ENCODE measurements at regions not wholly inside any gene's neighbourhood (a gene's known extent, or its start where the extent isn't known, plus 50 kb on each side); places are given as distances from the start of the nearest gene placed in this dataset.

DNA sequence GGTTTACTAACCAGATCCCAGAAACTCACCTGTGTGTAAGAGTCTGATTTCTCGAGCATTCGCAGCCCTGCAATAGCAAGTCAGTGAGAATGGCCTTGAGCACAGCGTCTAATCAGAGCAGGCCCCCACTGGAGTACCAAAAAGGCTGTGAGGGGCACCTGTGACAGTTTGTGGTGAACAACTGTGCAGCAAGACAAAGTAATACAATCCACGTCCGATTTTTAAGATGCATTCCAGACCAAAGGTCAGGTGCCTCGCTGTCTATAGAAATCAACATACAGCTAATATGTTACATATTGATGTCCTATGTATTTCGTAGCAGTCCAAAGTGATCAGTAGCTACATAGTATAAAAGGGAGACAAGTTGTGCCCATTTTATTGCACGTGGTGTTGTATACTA, 55.7 kb upstream of the BOD1 start:
- POLR2A ChIA-PET: no interaction called here
- TF ChIP-seq, protein P1, sequence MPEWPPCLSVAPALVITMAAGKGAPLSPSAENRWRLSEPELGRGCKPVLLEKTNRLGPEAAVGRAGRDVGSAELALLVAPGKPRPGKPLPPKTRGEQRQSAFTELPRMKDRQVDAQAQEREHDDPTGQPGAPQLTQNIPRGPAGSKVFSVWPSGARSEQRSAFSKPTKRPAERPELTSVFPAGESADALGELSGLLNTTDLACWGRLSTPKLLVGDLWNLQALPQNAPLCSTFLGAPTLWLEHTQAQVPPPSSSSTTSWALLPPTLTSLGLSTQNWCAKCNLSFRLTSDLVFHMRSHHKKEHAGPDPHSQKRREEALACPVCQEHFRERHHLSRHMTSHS (tag by site-specific recombination; IDR thresholded peaks at IDR 0.05): no peak
- no peak for TF ChIP-seq ZNF514 (tag by site-specific recombination; IDR thresholded peaks at IDR 0.05)
- TF ChIP-seq ZNF624 (tag by site-specific recombination; IDR thresholded peaks at IDR 0.05): no peak
- TF ChIP-seq OVOL3 (tag by site-specific recombination; IDR thresholded peaks at IDR 0.05): no peak
- TF ChIP-seq, protein P2, sequence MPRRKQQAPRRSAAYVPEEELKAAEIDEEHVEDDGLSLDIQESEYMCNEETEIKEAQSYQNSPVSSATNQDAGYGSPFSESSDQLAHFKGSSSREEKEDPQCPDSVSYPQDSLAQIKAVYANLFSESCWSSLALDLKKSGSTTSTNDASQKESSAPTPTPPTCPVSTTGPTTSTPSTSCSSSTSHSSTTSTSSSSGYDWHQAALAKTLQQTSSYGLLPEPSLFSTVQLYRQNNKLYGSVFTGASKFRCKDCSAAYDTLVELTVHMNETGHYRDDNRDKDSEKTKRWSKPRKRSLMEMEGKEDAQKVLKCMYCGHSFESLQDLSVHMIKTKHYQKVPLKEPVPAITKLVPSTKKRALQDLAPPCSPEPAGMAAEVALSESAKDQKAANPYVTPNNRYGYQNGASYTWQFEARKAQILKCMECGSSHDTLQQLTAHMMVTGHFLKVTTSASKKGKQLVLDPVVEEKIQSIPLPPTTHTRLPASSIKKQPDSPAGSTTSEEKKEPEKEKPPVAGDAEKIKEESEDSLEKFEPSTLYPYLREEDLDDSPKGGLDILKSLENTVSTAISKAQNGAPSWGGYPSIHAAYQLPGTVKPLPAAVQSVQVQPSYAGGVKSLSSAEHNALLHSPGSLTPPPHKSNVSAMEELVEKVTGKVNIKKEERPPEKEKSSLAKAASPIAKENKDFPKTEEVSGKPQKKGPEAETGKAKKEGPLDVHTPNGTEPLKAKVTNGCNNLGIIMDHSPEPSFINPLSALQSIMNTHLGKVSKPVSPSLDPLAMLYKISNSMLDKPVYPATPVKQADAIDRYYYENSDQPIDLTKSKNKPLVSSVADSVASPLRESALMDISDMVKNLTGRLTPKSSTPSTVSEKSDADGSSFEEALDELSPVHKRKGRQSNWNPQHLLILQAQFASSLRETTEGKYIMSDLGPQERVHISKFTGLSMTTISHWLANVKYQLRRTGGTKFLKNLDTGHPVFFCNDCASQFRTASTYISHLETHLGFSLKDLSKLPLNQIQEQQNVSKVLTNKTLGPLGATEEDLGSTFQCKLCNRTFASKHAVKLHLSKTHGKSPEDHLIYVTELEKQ (tag by site-specific recombination; IDR thresholded peaks at IDR 0.05; ENCODE audit: borderline replicate concordance): no peak
- TF ChIP-seq ZNF24 (tag by site-specific recombination; IDR thresholded peaks at IDR 0.05): no peak
- no peak for TF ChIP-seq ZFP41 (tag by site-specific recombination; IDR thresholded peaks at IDR 0.05; ENCODE audit: borderline replicate concordance)
- no peak for TF ChIP-seq SP7 (tag by site-specific recombination; IDR thresholded peaks at IDR 0.05)
- TF ChIP-seq, protein P3, sequence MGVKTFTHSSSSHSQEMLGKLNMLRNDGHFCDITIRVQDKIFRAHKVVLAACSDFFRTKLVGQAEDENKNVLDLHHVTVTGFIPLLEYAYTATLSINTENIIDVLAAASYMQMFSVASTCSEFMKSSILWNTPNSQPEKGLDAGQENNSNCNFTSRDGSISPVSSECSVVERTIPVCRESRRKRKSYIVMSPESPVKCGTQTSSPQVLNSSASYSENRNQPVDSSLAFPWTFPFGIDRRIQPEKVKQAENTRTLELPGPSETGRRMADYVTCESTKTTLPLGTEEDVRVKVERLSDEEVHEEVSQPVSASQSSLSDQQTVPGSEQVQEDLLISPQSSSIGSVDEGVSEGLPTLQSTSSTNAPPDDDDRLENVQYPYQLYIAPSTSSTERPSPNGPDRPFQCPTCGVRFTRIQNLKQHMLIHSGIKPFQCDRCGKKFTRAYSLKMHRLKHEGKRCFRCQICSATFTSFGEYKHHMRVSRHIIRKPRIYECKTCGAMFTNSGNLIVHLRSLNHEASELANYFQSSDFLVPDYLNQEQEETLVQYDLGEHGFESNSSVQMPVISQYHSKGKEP (tag by site-specific recombination; IDR thresholded peaks at IDR 0.05): no peak
- no peak for TF ChIP-seq ZNF274 (IDR thresholded peaks at IDR 0.05; ENCODE audit: low read length)
- TF ChIP-seq ZNF274 (tag by site-specific recombination; IDR thresholded peaks at IDR 0.05; ENCODE audit: borderline replicate concordance): no peak
- no peak for TF ChIP-seq ZNF426 (tag by site-specific recombination; IDR thresholded peaks at IDR 0.05)
- Histone ChIP-seq H3K4me1 (ENCODE audit: control insufficient read depth, insufficient read depth, low read length) (no peaks in the 10 kb centered on the region), H3K36me3 (ENCODE audit: control insufficient read depth in 2 of 2, insufficient read depth in 1 of 2, low read length in 2 of 2) (no peaks in the 10 kb centered on the region), H3K27ac (ENCODE audit: extremely low read depth, low read depth, low read length) (no peak overlapping the region), H3K4me3 (ENCODE audit: low read depth, low read length) (no peak overlapping the region), H3K9me3 (ENCODE audit: control insufficient read depth, insufficient read depth, low read depth, low read length) (0 out of 2 replicates have a peak, but pooled peaks cover 2% of the 10 kb centered on the region)
- CTCF ChIA-PET: no interaction called here

DNA sequence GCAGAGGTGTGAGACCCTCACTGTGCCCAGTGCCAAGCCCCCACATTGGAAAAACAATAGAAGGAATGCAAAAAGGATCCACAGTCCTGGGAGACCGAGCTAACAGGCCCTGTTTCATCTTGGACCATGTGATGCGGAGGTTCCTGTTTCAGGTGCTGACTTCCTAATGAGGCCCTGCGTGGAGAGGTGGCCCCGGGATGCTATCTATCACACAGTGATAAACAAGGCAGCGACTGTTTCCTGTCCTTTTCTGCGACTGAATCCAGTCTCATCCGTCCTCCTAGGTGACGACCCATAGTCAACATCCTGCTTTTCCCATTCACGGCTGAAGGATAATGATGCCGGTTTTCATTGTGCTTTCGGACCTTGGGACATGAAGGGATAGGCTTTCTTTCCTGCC, 56.4 kb upstream of the BOD1 start:
- Histone ChIP-seq H3K27ac (ENCODE audit: extremely low read depth, low read depth, low read length) (no peak overlapping the region), H3K36me3 (ENCODE audit: control insufficient read depth in 2 of 2, insufficient read depth in 1 of 2, low read length in 2 of 2) (no peaks in the 10 kb centered on the region), H3K9me3 (ENCODE audit: control insufficient read depth, insufficient read depth, low read depth, low read length) (0 out of 2 replicates have a peak, but pooled peaks cover 2% of the 10 kb centered on the region), H3K4me3 (ENCODE audit: low read depth, low read length) (no peak overlapping the region), H3K4me1 (ENCODE audit: control insufficient read depth, insufficient read depth, low read length) (no peaks in the 10 kb centered on the region)
- POLR2A ChIA-PET: no interaction called here
- CTCF ChIA-PET: no interaction called here
- TF ChIP-seq ZNF138 (tag by site-specific recombination; IDR thresholded peaks at IDR 0.05; ENCODE audit: borderline replicate concordance): no peak
- no peak for TF ChIP-seq GLIS1 (tag by site-specific recombination; IDR thresholded peaks at IDR 0.05)
- TF ChIP-seq, protein P4, sequence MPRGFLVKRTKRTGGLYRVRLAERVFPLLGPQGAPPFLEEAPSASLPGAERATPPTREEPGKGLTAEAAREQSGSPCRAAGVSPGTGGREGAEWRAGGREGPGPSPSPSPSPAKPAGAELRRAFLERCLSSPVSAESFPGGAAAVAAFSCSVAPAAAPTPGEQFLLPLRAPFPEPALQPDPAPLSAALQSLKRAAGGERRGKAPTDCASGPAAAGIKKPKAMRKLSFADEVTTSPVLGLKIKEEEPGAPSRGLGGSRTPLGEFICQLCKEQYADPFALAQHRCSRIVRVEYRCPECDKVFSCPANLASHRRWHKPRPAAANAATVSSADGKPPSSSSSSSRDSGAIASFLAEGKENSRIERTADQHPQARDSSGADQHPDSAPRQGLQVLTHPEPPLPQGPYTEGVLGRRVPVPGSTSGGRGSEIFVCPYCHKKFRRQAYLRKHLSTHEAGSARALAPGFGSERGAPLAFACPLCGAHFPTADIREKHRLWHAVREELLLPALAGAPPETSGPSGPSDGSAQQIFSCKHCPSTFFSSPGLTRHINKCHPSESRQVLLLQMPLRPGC (tag by site-specific recombination; IDR thresholded peaks at IDR 0.05): no peak
- TF ChIP-seq, protein P5, sequence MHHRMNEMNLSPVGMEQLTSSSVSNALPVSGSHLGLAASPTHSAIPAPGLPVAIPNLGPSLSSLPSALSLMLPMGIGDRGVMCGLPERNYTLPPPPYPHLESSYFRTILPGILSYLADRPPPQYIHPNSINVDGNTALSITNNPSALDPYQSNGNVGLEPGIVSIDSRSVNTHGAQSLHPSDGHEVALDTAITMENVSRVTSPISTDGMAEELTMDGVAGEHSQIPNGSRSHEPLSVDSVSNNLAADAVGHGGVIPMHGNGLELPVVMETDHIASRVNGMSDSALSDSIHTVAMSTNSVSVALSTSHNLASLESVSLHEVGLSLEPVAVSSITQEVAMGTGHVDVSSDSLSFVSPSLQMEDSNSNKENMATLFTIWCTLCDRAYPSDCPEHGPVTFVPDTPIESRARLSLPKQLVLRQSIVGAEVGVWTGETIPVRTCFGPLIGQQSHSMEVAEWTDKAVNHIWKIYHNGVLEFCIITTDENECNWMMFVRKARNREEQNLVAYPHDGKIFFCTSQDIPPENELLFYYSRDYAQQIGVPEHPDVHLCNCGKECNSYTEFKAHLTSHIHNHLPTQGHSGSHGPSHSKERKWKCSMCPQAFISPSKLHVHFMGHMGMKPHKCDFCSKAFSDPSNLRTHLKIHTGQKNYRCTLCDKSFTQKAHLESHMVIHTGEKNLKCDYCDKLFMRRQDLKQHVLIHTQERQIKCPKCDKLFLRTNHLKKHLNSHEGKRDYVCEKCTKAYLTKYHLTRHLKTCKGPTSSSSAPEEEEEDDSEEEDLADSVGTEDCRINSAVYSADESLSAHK (tag by site-specific recombination; IDR thresholded peaks at IDR 0.05): no peak
- TF ChIP-seq ZFP37 (tag by site-specific recombination; IDR thresholded peaks at IDR 0.05): no peak
- TF ChIP-seq, protein P6, sequence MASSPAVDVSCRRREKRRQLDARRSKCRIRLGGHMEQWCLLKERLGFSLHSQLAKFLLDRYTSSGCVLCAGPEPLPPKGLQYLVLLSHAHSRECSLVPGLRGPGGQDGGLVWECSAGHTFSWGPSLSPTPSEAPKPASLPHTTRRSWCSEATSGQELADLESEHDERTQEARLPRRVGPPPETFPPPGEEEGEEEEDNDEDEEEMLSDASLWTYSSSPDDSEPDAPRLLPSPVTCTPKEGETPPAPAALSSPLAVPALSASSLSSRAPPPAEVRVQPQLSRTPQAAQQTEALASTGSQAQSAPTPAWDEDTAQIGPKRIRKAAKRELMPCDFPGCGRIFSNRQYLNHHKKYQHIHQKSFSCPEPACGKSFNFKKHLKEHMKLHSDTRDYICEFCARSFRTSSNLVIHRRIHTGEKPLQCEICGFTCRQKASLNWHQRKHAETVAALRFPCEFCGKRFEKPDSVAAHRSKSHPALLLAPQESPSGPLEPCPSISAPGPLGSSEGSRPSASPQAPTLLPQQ (tag by site-specific recombination; IDR thresholded peaks at IDR 0.05): no peak
- no peak for TF ChIP-seq SP3 (tag by site-specific recombination; IDR thresholded peaks at IDR 0.05)
- TF ChIP-seq ZBTB7A (tag by site-specific recombination; IDR thresholded peaks at IDR 0.05; ENCODE audit: low read depth): no peak
- TF ChIP-seq ZNF133 (tag by site-specific recombination; IDR thresholded peaks at IDR 0.05): no peak
- no peak for TF ChIP-seq ZNF670 (tag by site-specific recombination; IDR thresholded peaks at IDR 0.05; ENCODE audit: low read depth)
- TF ChIP-seq TRIM28 (IDR thresholded peaks at IDR 0.05; ENCODE audit: borderline replicate concordance, low read length): no peak

Data from HEK293 (cell line).